ENCODE measurements at regions not wholly inside any gene's neighbourhood (a gene's known extent, or its start where the extent isn't known, plus 50 kb on each side); places are given as distances from the start of the nearest gene placed in this dataset.

- DNase-seq (ENCODE audit: low spot score), result no peak
- no peak for FAIRE-seq
Observed at GRCh38 chr4:65126200-65126599, 544.1 kb downstream of the EPHA5 start.

- FAIRE-seq (no peak), DNase-seq (ENCODE audit: low spot score) (no peak)
Observed at GRCh38 chr4:65120287-65120686, 550.0 kb downstream of the EPHA5 start.

- no peak for FAIRE-seq
Observed at GRCh38 chr4:65102419-65102818, 567.9 kb downstream of the EPHA5 start.

DNA sequence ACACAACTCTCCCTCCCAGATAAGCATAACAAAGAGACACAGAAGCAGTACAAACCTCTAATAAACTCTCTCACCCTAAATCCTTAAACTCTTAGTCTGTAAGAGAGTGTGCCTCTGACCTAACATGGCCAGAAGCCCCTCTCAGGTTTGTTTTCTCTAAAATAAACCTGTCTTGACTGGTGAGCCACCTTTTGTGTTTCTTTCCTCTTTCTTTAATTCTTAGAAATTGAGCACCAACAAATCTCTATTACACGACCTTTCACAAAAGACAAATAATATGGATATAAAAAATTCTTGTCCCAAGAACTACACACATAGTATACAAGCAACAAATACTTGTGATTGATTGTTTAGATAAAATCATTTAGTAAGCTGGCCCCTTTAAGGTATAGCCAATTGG is 573.7 kb downstream of the EPHA5 start:
- FAIRE-seq, result no peak

More at GRCh38 chr4:65102419-65102818, 567.9 kb downstream of the EPHA5 start:
- no peak for DNase-seq (ENCODE audit: low spot score)

DNA sequence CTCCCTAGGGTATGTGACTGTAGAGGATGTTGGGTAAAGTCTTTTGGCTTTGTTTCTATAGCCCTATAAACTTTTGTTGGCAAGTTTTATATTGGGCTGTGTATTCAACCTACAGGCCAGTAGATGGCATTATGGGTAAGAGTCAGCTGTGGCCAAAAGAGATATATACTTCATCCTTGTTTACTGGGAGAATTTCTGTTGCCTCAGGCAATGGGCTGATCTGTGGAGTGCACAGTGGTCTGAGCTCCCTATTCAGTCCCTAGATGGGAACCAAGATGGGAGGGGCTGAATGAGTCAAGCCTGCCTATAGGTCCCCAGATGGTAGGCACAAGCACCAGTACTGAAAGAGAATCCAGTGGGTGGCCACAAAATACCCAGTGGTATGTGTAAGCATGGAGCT is 580.6 kb downstream of the EPHA5 start:
- no peak for FAIRE-seq

More for the DNA sequence above, 573.7 kb downstream of the EPHA5 start:
- DNase-seq (ENCODE audit: low spot score), result no peak

DNA sequence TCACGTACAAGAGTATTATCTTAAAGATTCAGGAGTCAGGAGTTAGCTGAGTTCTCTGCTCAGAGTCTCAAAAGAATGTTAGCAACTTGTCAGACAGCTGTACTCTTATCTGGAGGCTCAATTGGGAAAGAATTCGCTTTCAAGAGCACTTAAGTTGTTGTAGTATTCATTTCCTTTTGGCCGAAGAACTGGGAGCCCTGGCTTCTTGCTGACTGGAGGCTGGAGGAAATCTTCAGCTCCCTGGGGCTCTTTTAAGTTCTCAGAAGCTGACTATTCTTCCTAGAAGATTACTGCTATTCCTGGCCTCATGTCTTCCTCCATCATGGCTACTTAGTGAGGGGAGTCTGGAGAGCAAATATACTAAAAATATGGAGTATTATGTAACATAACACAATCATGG is 587.2 kb downstream of the EPHA5 start:
- no peak for FAIRE-seq

More for the DNA sequence above, 580.6 kb downstream of the EPHA5 start:
- no peak for DNase-seq (ENCODE audit: low spot score)

GRCh38 chr4:65071564-65071963 is 598.7 kb downstream of the EPHA5 start:
- FAIRE-seq (no peak), DNase-seq (ENCODE audit: low spot score) (no peak)

More for the DNA sequence above, 587.2 kb downstream of the EPHA5 start:
- DNase-seq (ENCODE audit: low spot score), result no peak

DNA sequence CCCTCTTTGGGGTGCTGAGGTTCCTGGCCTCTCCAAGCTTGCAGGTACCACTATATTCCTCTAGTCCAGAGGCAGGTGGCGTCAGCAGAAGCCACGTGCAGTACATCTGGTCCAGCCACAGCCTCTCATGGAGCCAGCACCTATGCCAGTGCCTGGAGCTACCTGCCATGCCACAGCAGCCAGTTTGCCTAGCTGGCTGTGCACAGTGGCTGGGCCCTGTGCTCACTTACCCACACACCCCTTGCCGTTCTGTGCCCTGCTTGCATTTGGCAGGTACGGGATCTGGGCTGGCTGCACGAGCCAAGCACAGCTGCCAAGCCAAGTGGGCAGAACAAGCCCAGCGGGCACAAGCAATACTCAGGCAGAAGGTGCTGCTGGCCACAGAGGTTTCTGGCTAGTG is 601.1 kb downstream of the EPHA5 start:
- FAIRE-seq (no peak), DNase-seq (ENCODE audit: low spot score) (no peak)

GRCh38 chr4:65066106-65066505 is 604.2 kb downstream of the EPHA5 start:
- DNase-seq (ENCODE audit: low spot score) (no peak), FAIRE-seq (no peak)

GRCh38 chr4:65063601-65064000 is 606.7 kb downstream of the EPHA5 start:
- FAIRE-seq (no peak), DNase-seq (ENCODE audit: low spot score) (no peak)

GRCh38 chr4:65050786-65051185 is 619.5 kb downstream of the EPHA5 start:
- DNase-seq (ENCODE audit: low spot score) (no peak), FAIRE-seq (no peak)

GRCh38 chr4:65046192-65047133 is 623.8 kb downstream of the EPHA5 start:
- DNase-seq (ENCODE audit: low spot score) (no peak), FAIRE-seq (no peak)

GRCh38 chr4:65033899-65034298 is 624.6 kb upstream of the TECRL start:
- FAIRE-seq (no peak), DNase-seq (ENCODE audit: low spot score) (no peak)

DNA sequence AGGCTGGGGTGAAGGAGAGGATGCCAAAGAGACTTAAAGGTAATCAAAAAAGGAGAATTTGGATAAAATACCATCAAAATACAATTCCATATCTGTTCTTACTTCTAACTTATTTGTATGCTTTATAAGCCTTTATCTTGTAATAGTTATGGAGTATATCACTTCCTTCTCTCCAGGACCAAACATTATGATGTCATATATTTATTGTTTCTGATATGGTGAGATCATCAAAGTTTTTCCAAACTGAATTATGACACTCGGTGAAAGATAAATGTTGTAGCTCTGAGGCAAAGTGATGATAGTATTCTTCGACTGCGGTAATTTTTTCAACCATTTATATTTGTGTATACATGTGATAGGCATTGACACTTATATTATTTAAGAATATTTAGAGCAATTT is 619.3 kb upstream of the TECRL start:
- FAIRE-seq, result no peak
- no peak for DNase-seq (ENCODE audit: low spot score)

DNA sequence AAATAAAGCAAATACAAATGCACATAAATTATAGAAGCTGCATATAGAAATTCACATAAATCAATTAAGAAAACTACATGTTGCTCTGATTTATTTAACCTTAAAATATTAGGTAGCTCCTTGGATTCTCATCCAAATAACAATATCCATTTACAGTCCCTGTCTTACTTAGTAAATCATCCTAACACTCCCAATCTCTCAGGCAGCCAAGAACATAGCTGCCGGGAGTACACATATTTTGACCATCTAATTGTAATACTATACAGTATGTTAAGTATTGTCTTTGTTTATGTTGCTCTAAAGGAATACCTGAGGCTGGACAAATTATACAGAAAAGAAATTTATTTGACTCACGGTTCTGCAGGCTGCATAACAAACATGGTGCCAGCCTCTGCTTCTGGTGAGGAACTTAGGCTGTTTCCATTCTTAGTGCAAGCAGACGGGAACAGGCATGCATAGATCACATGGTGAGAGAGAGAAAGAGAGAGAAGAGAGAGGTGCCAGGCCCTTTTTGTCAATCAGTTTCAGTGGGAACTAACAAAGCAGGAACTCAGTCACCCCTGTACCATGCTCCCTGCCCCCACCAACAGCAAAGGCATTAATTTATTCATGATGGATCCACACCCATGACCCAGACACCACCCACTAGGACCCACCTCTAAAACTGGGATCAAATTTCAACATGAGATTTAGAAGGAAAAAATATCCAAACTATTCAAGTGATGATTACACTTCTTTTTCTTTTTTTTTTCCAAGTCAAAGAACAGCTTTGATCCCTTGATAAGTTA is 614.8 kb upstream of the TECRL start:
- DNase-seq (ENCODE audit: low spot score), result no peak
- no peak for FAIRE-seq

DNA sequence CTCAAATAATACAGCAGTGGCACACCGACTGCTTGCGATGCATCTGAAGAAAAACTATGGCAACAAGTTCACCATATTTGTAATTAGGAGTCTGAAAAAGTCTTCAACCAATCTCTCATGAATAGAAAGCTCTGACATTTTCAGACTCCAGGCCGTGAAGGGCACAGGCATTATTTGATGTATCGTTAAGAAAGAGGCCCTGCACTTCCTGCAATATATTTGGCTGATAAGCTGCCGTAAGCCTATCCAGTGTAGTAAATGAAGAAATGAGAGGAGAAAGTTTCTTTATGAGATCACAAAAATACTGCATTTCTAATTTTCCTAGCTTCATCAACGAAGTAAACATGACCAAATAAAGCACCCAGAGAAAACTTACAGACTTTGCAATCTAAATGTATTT is 613.8 kb upstream of the TECRL start:
- DNase-seq (ENCODE audit: low spot score) (no peak), FAIRE-seq (no peak)

- FAIRE-seq (no peak), DNase-seq (ENCODE audit: low spot score) (no peak)
Observed at GRCh38 chr4:65021737-65022136, 612.5 kb upstream of the TECRL start.

- FAIRE-seq (no peak), DNase-seq (ENCODE audit: low spot score) (no peak)
Observed at GRCh38 chr4:65021149-65021548, 611.9 kb upstream of the TECRL start.

DNA sequence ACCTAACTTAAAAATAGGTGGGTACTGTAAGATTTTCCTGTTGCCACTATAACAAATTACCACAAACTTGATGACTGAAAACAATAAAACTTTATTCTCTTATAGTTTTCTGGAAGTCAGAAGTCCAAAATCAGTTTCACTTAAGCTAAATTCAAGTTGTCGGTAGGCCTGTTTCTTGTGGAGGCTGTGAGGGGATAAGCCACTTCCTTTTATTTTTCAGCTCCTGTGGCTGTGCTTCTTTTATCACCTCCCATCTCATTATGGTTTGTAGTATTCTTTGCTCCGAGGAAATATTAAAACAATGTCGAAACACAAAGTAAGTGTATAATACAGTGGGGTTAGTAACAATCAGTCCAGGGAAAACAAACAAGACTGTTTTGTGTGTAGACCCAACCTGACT is 610.5 kb upstream of the TECRL start:
- no peak for FAIRE-seq

DNA sequence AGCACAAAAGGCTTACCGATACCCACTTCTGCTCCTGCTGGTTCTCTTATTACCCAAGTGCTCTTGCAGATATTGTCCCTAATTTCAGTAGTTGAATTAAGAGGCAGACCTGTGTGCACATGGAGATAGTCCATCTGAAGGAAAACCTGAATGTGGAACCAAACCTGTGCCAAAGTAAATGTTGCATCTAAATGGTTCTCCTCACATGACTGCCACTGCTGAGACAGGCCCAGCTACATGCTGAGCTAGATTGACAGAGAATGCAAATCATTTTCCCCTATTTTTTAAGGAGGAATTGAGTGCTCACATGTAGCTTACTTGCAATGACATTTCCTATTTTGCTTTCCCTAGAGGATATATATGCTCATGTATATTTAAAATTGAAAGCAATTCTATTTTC is 609.1 kb upstream of the TECRL start:
- DNase-seq (ENCODE audit: low spot score) (no peak), FAIRE-seq (no peak)

More for the DNA sequence above, 610.5 kb upstream of the TECRL start:
- DNase-seq (ENCODE audit: low spot score), result no peak

DNA sequence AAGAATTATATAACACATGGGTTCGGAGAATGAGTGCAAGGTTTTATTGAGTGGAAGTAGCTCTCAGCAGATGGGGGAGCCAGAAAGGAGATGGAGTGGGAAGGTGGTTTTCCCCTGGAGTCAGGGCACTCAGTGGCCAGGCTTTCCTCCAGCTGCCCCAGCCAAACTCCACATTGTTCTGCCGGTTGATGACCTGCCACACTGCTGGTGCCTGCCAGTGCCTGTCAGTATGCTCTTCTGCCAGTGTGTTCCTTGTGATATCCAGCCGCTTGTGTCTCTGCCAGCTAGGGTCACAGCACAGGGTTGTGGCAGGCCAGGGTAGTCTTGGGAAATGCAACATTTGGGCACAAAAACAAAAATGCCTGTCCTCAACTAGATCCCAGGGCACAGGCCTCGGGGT is 604.8 kb upstream of the TECRL start:
- FAIRE-seq, result no peak
- DNase-seq (ENCODE audit: low spot score), result no peak

- DNase-seq (ENCODE audit: low spot score), result peak; percentile 12
- FAIRE-seq, result peak; percentile 47
Observed at GRCh38 chr4:65007841-65008439, 598.7 kb upstream of the TECRL start.
